HFFc6 (cell line): ENCODE measurements at regions not wholly inside any gene's neighbourhood (a gene's known extent, or its start where the extent isn't known, plus 50 kb on each side); places are given as distances from the start of the nearest gene placed in this dataset.

Experiments
- DNase-seq: peaks from one replicate; pipeline ENCODE4 v3.0.0-alpha.2; 2018
- H3K27ac Mint-ChIP-seq: 2 replicates; pipeline ENCODE4 v1.8.0; 2020; ENCODE audit warnings: mild to moderate bottlenecking, mixed read lengths
- H3K27me3 Mint-ChIP-seq: 2 replicates; pipeline ENCODE4 v1.8.0; 2021; ENCODE audit warnings: mild to moderate bottlenecking, moderate library complexity, mixed read lengths; ENCODE audit not compliant: insufficient read depth
- H3K36me3 Mint-ChIP-seq: 2 replicates; pipeline ENCODE4 v1.8.0; 2021; ENCODE audit warnings: low read depth, mixed read lengths
- H3K4me1 Mint-ChIP-seq: 2 replicates; pipeline ENCODE4 v1.8.0; 2020; ENCODE audit warnings: low read depth, mixed read lengths
- H3K4me3 Mint-ChIP-seq: 2 replicates; pipeline ENCODE4 v1.8.0; 2020; ENCODE audit warnings: mild to moderate bottlenecking, moderate library complexity, mixed read lengths
- H3K9me3 Mint-ChIP-seq: 2 replicates; pipeline ENCODE4 v1.8.0; 2020; ENCODE audit warnings: mild to moderate bottlenecking, mixed read lengths
- CTCF ChIP-seq: fragments of 200-600 bp; sonication (generic); IDR thresholded peaks from 2 replicates; pipeline ENCODE4 v1.5.0; 2021; ENCODE audit warnings: antibody characterized with exemption, mild to moderate bottlenecking

GRCh38 chr2:33763671-33764310 lies 164.7 kb upstream of the FAM98A start:
- H3K9me3 Mint-ChIP-seq: peaks cover 4% of the 10 kb centered on the region; the same call in 1 of the 2 replicates

GRCh38 chr2:33762636-33763035 lies 163.5 kb upstream of the FAM98A start:
- H3K27me3 Mint-ChIP-seq: peaks cover 4% of the 10 kb centered on the region; the same call in 1 of the 2 replicates

More at GRCh38 chr2:33763671-33764310, 164.7 kb upstream of the FAM98A start:
- no peak for TF ChIP-seq CTCF
- H3K36me3 Mint-ChIP-seq: no peaks in the 10 kb centered on the region
- no peaks in the 10 kb centered on the region for H3K4me1 Mint-ChIP-seq
- H3K27me3 Mint-ChIP-seq: peaks cover 4% of the 10 kb centered on the region; the same call in 1 of the 2 replicates
- H3K27ac Mint-ChIP-seq: no peak overlapping the region
- no peak for DNase-seq
- no peak overlapping the region for H3K4me3 Mint-ChIP-seq

GRCh38 chr2:33746208-33746800 lies 147.2 kb upstream of the FAM98A start:
- no peak for DNase-seq
- H3K9me3 Mint-ChIP-seq: peaks cover 5% of the 10 kb centered on the region; the same call in 1 of the 2 replicates
- no peaks in the 10 kb centered on the region for H3K36me3 Mint-ChIP-seq
- H3K4me3 Mint-ChIP-seq: no peak overlapping the region
- TF ChIP-seq CTCF: no peak
- H3K27ac Mint-ChIP-seq: no peak overlapping the region
- H3K4me1 Mint-ChIP-seq: no peaks in the 10 kb centered on the region
- H3K27me3 Mint-ChIP-seq: peaks cover 2% of the 10 kb centered on the region; the same call in 1 of the 2 replicates

More at GRCh38 chr2:33762636-33763035, 163.5 kb upstream of the FAM98A start:
- Mint-ChIP-seq H3K9me3 (peaks cover 4% of the 10 kb centered on the region; the same call in 1 of the 2 replicates), H3K27ac (no peak overlapping the region), H3K4me3 (no peak overlapping the region), H3K4me1 (no peaks in the 10 kb centered on the region), H3K36me3 (no peaks in the 10 kb centered on the region)
- DNase-seq: no peak
- no peak for TF ChIP-seq CTCF

GRCh38 chr2:33735096-33735495 lies 136.0 kb upstream of the FAM98A start:
- DNase-seq: no peak
- H3K27ac Mint-ChIP-seq: no peak overlapping the region
- H3K9me3 Mint-ChIP-seq: no peaks in the 10 kb centered on the region
- no peaks in the 10 kb centered on the region for H3K4me1 Mint-ChIP-seq
- no peak overlapping the region for H3K4me3 Mint-ChIP-seq
- no peaks in the 10 kb centered on the region for H3K27me3 Mint-ChIP-seq
- TF ChIP-seq CTCF: no peak
- no peaks in the 10 kb centered on the region for H3K36me3 Mint-ChIP-seq

- Mint-ChIP-seq H3K4me1 (no peaks in the 10 kb centered on the region), H3K9me3 (peaks cover 21% of the 10 kb centered on the region), H3K27ac (no peak overlapping the region), H3K27me3 (no peaks in the 10 kb centered on the region), H3K36me3 (peaks cover 6% of the 10 kb centered on the region; the same call in 1 of the 2 replicates), H3K4me3 (no peak overlapping the region)
- no peak for TF ChIP-seq CTCF
- DNase-seq: no peak
These were observed 131.7 kb upstream of the FAM98A start for GRCh38 chr2:33730804-33731203.
